ENCODE measurements at regions not wholly inside any gene's neighbourhood (a gene's known extent, or its start where the extent isn't known, plus 50 kb on each side); places are given as distances from the start of the nearest gene placed in this dataset.

- H3K4me3 ChIP-seq (ENCODE audit: low read length): no peak overlapping the region
- no peak for TF ChIP-seq CTCF (conservative IDR thresholded peaks at IDR 0.05; ENCODE audit: low read depth, low read length)
- TF ChIP-seq EZH2 (IDR thresholded peaks at IDR 0.05; ENCODE audit: low read length, unreplicated experiment): no peak
- TF ChIP-seq EZH2phosphoT487 (IDR thresholded peaks at IDR 0.05; ENCODE audit: borderline replicate concordance, low read length): no peak
- H3K79me2 ChIP-seq (ENCODE audit: low read length): no peaks in the 10 kb centered on the region
- no peak for DNase-seq
- H3K9ac ChIP-seq (ENCODE audit: low read length): no peak overlapping the region
- ChIA-PET POLR2A (ENCODE audit: unreplicated experiment) (no interaction called here), CTCF (no interaction called here)
- H3K4me2 ChIP-seq (ENCODE audit: low read length): no peak overlapping the region
- intact Hi-C loops (cut with micrococcal nuclease): no loop called here
- peaks cover 12% of the 10 kb centered on the region for H3K4me1 ChIP-seq (ENCODE audit: insufficient read depth, low read length)
- no peaks in the 10 kb centered on the region for H3K9me3 ChIP-seq (ENCODE audit: low read length)
- no peaks in the 10 kb centered on the region for H3F3A ChIP-seq (ENCODE audit: low read length, unreplicated experiment)
- H3K36me3 ChIP-seq (ENCODE audit: low read depth, low read length): no peaks in the 10 kb centered on the region
- no peak overlapping the region for H2AFZ ChIP-seq (ENCODE audit: low read length)
- H4K20me1 ChIP-seq (ENCODE audit: low read length): no peaks in the 10 kb centered on the region
- H3K27me3 ChIP-seq (ENCODE audit: low read length): no peaks in the 10 kb centered on the region
- ATAC-seq: no peak
- 0 out of 2 replicates have a peak, but pooled peaks cover 2% of the 10 kb centered on the region for H3K9me2 ChIP-seq (replicated peaks; ENCODE audit: low read length)
- no peak overlapping the region for H3K27ac ChIP-seq (ENCODE audit: low read length)
- BruUV-seq (replicated peaks): no TSS peak
These were observed 343.4 kb downstream of the ADAMTS20 start for GRCh38 chr12:43208627-43209026.

GRCh38 chr12:43208221-43208620 is 343.8 kb downstream of the ADAMTS20 start:
- BruUV-seq (replicated peaks): no TSS peak

More at GRCh38 chr12:43208221-43208620, 343.8 kb downstream of the ADAMTS20 start:
- Histone ChIP-seq H2AFZ (ENCODE audit: low read length) (no peak overlapping the region), H3K4me2 (ENCODE audit: low read length) (no peak overlapping the region), H3K36me3 (ENCODE audit: low read depth, low read length) (no peaks in the 10 kb centered on the region), H3K79me2 (ENCODE audit: low read length) (no peaks in the 10 kb centered on the region), H4K20me1 (ENCODE audit: low read length) (no peaks in the 10 kb centered on the region), H3F3A (ENCODE audit: low read length, unreplicated experiment) (no peaks in the 10 kb centered on the region), H3K27me3 (ENCODE audit: low read length) (no peaks in the 10 kb centered on the region), H3K9ac (ENCODE audit: low read length) (no peak overlapping the region), H3K4me1 (ENCODE audit: insufficient read depth, low read length) (peaks cover 12% of the 10 kb centered on the region), H3K27ac (ENCODE audit: low read length) (no peak overlapping the region), H3K4me3 (ENCODE audit: low read length) (no peak overlapping the region), H3K9me3 (ENCODE audit: low read length) (no peaks in the 10 kb centered on the region), H3K9me2 (replicated peaks; ENCODE audit: low read length) (0 out of 2 replicates have a peak, but pooled peaks cover 2% of the 10 kb centered on the region)
- ATAC-seq (no peak), DNase-seq (no peak)
- CTCF ChIA-PET: no interaction called here
- TF ChIP-seq EZH2 (IDR thresholded peaks at IDR 0.05; ENCODE audit: low read length, unreplicated experiment) (no peak), EZH2phosphoT487 (IDR thresholded peaks at IDR 0.05; ENCODE audit: borderline replicate concordance, low read length) (no peak), CTCF (conservative IDR thresholded peaks at IDR 0.05; ENCODE audit: low read depth, low read length) (no peak)
- POLR2A ChIA-PET (ENCODE audit: unreplicated experiment): no interaction called here
- intact Hi-C loops (cut with micrococcal nuclease): no loop called here

All from PC-3 (cell line).